ENCODE measurements at regions not wholly inside any gene's neighbourhood (a gene's known extent, or its start where the extent isn't known, plus 50 kb on each side); places are given as distances from the start of the nearest gene placed in this dataset.

GRCh38 chr4:34365946-34366345 is 1878.4 kb downstream of the ARAP2 start:
- H2BK15ac ChIP-seq (ENCODE audit: low read depth, low read length): no peak overlapping the region
- H3K23ac ChIP-seq (ENCODE audit: insufficient read length, low read depth, low read length): no peak overlapping the region
- no peak for DNase-seq
- TF ChIP-seq CTCF (conservative IDR thresholded peaks at IDR 0.05): no peak
- no peaks in the 10 kb centered on the region for H3K27me3 Mint-ChIP-seq (ENCODE audit: low read depth)
- no peaks in the 10 kb centered on the region for H3K9me3 ChIP-seq (ENCODE audit: control insufficient read depth, low read depth, low read length)
- H2AFZ ChIP-seq (ENCODE audit: low read length): no peak overlapping the region
- H3K27me3 ChIP-seq (ENCODE audit: insufficient read depth, low read length): no peaks in the 10 kb centered on the region
- no CpG with 5 or more reads among the region's 2 CpGs for WGBS (ENCODE audit: extremely low coverage, insufficient read length, low lambda C conversion rate)
- H3K14ac ChIP-seq (ENCODE audit: insufficient read depth, low read length): no peak overlapping the region
- H3K9ac ChIP-seq (ENCODE audit: extremely low read depth, insufficient read length, low read length): no peak overlapping the region
- no peaks in the 10 kb centered on the region; a peak in 1 of 7 replicates for H3K36me3 Mint-ChIP-seq (ENCODE audit: insufficient read depth in 1 of 3, low read depth in 3 of 3)
- H3K23me2 ChIP-seq (ENCODE audit: insufficient read length, low read depth, low read length, poor library complexity, severe bottlenecking): no peaks in the 10 kb centered on the region
- no peak overlapping the region for H2BK12ac ChIP-seq (ENCODE audit: insufficient read length, low read depth, low read length)
- H3K79me1 ChIP-seq (ENCODE audit: insufficient read depth, low read depth, low read length, poor library complexity, severe bottlenecking): no peaks in the 10 kb centered on the region
- no peak overlapping the region for H3K27ac ChIP-seq (ENCODE audit: insufficient read length, low read depth, low read length)
- no peak overlapping the region for H2BK120ac ChIP-seq (ENCODE audit: low read depth, low read length, poor library complexity, severe bottlenecking)
- H3K79me2 ChIP-seq (ENCODE audit: insufficient read depth, low read length): no peaks in the 10 kb centered on the region
- no peak overlapping the region for H2AK5ac ChIP-seq (ENCODE audit: insufficient read length, low read length)
- H3K4me1 ChIP-seq (ENCODE audit: insufficient read depth, low read length): no peaks in the 10 kb centered on the region
- no peak overlapping the region for H3K4ac ChIP-seq (ENCODE audit: low read depth, low read length)
- no peak overlapping the region for H2BK20ac ChIP-seq (ENCODE audit: low read depth, low read length, poor library complexity, severe bottlenecking)
- H4K8ac ChIP-seq (replicated peaks; ENCODE audit: insufficient read length, low read depth, low read length): no peak overlapping the region
- peaks cover 0 to 2% of the 10 kb centered on the region in 2 experiments; a peak in 1 of 5 replicates for H3K9me3 Mint-ChIP-seq
- peaks cover 8 to 13% of the 10 kb centered on the region in 2 experiments for H3K4me1 Mint-ChIP-seq
- no peak overlapping the region for H4K91ac ChIP-seq (ENCODE audit: insufficient read length, low read depth, low read length)
- no peak overlapping the region for H3T11ph ChIP-seq (ENCODE audit: low read length)
- no peak overlapping the region for H2BK5ac ChIP-seq (ENCODE audit: insufficient read length, low read length)
- H4K20me1 ChIP-seq (ENCODE audit: control insufficient read depth, insufficient read depth, insufficient read length): no peaks in the 10 kb centered on the region
- no peak overlapping the region for H3K4me2 ChIP-seq (ENCODE audit: insufficient read depth, insufficient read length, low read length)
- no peak overlapping the region for H3K4me3 Mint-ChIP-seq
- peak overlapping the region in 1 of 3 experiments; percentile 45; a peak in 1 of 7 replicates for H3K27ac Mint-ChIP-seq
- no peak overlapping the region for H3K56ac ChIP-seq (ENCODE audit: insufficient read length, low read depth, low read length)
- no peak overlapping the region for H3K18ac ChIP-seq (ENCODE audit: insufficient read length, low read depth, low read length)
- H4K5ac ChIP-seq (ENCODE audit: insufficient read length, low read depth, low read length): no peak overlapping the region

Data from H9 (cell line).